ENCODE measurements at regions not wholly inside any gene's neighbourhood (a gene's known extent, or its start where the extent isn't known, plus 50 kb on each side); places are given as distances from the start of the nearest gene placed in this dataset.

GRCh38 chr12:61717986-61718385, 542.2 kb upstream of the USP15 start (continued):
- TF ChIP-seq ARID4B (CRISPR knock-in tag; IDR thresholded peaks at IDR 0.05; ENCODE audit: borderline replicate concordance): no peak
- no peak for TF ChIP-seq IRF1 (CRISPR knock-in tag; IDR thresholded peaks at IDR 0.05)
- no peak for TF ChIP-seq NFE2L1 (CRISPR knock-in tag; IDR thresholded peaks at IDR 0.05)
- TF ChIP-seq GABPB1 (CRISPR knock-in tag; IDR thresholded peaks at IDR 0.05): no peak
- no peak for TF ChIP-seq NFATC4 (CRISPR knock-in tag; IDR thresholded peaks at IDR 0.05)
- TF ChIP-seq ZNF532 (CRISPR knock-in tag; IDR thresholded peaks at IDR 0.05; ENCODE audit: borderline replicate concordance): no peak
- no peak for TF ChIP-seq CREM (CRISPR knock-in tag; IDR thresholded peaks at IDR 0.05)
- TF ChIP-seq IRF2 (CRISPR knock-in tag; IDR thresholded peaks at IDR 0.05; ENCODE audit: borderline replicate concordance, low read depth): no peak

GRCh38 chr12:61739925-61740324, 520.3 kb upstream of the USP15 start:
- Mint-ChIP-seq H3K4me3 (no peak overlapping the region), H3K9me3 (no peaks in the 10 kb centered on the region), H3K4me1 (no peaks in the 10 kb centered on the region), H3K36me3 (no peaks in the 10 kb centered on the region), H3K27me3 (ENCODE audit: low read depth) (no peaks in the 10 kb centered on the region), H3K27ac (no peak overlapping the region)
- POLR2A ChIA-PET: no interaction called here
- ATAC-seq (no peak), DNase-seq (ENCODE audit: low spot score) (no peak)
- TF ChIP-seq TEAD4 (CRISPR knock-in tag; IDR thresholded peaks at IDR 0.05) (no peak), HMGA2 (CRISPR knock-in tag; IDR thresholded peaks at IDR 0.05) (no peak)
- CTCF ChIA-PET: no interaction called here

GRCh38 chr12:61750604-61751003, 509.6 kb upstream of the USP15 start:
- H3K4me3 Mint-ChIP-seq: no peak overlapping the region
- H3K9me3 Mint-ChIP-seq: peaks cover 7% of the 10 kb centered on the region; the same call in 1 of the 2 replicates
- H3K27me3 Mint-ChIP-seq (ENCODE audit: low read depth): no peaks in the 10 kb centered on the region
- ATAC-seq (no peak), DNase-seq (ENCODE audit: low spot score) (no peak)
- POLR2A ChIA-PET: no interaction called here
- H3K27ac Mint-ChIP-seq: no peak overlapping the region
- CTCF ChIA-PET: no interaction called here
- H3K4me1 Mint-ChIP-seq: no peaks in the 10 kb centered on the region
- H3K36me3 Mint-ChIP-seq: no peaks in the 10 kb centered on the region
- TF ChIP-seq USF2 (CRISPR knock-in tag; IDR thresholded peaks at IDR 0.05): no peak
- no peak for TF ChIP-seq AFF4 (CRISPR knock-in tag; IDR thresholded peaks at IDR 0.05; ENCODE audit: borderline replicate concordance)
- no peak for TF ChIP-seq ZMAT4 (CRISPR knock-in tag; IDR thresholded peaks at IDR 0.05)
- TF ChIP-seq MAX (CRISPR knock-in tag; IDR thresholded peaks at IDR 0.05): no peak
- no peak for TF ChIP-seq CDX4 (CRISPR knock-in tag; IDR thresholded peaks at IDR 0.05; ENCODE audit: borderline replicate concordance)
- no peak for TF ChIP-seq ZSCAN18 (CRISPR knock-in tag; IDR thresholded peaks at IDR 0.05)
- TF ChIP-seq OVOL2 (CRISPR knock-in tag; IDR thresholded peaks at IDR 0.05; ENCODE audit: borderline replicate concordance): no peak
